OCI-LY7 (cell line): ENCODE measurements at regions not wholly inside any gene's neighbourhood (a gene's known extent, or its start where the extent isn't known, plus 50 kb on each side); places are given as distances from the start of the nearest gene placed in this dataset.

ENCODE experiments used
- CTCF ChIP-seq: fragments of 200-600 bp; sonication (generic); conservative IDR thresholded peaks from 2 replicates; pipeline ENCODE4 v1.5.1; 2014; ENCODE audit warnings: mild to moderate bottlenecking, antibody characterized with exemption, low read length, moderate library complexity, mixed read lengths
- EZH2phosphoT487 ChIP-seq: fragments of 200-600 bp; sonication (generic); IDR thresholded peaks from 2 replicates; pipeline ENCODE4 v1.6.1; 2018; ENCODE audit warnings: low read depth, borderline replicate concordance, mild to moderate bottlenecking, mixed run types, antibody characterized with exemption, low read length, moderate library complexity, mixed read lengths

GRCh38 chr10:84925495-84925894 is 597.1 kb downstream of the CCSER2 start:
- TF ChIP-seq CTCF (no peak), EZH2phosphoT487 (no peak)
